Ovary (tissue), 3 donors: ENCODE measurements at regions not wholly inside any gene's neighbourhood (a gene's known extent, or its start where the extent isn't known, plus 50 kb on each side); places are given as distances from the start of the nearest gene placed in this dataset.

Experiments
- EP300 ChIP-seq: sonication (generic); formaldehyde crosslinking; IDR thresholded peaks from one replicate; pipeline ENCODE4 v1.6.1; 2017; ENCODE audit warnings: antibody characterized with exemption
- POLR2A ChIP-seq: fragments of 450-650 bp; IDR thresholded peaks from one replicate; pipeline ENCODE4 v1.6.1; 2017; ENCODE audit warnings: antibody characterized with exemption, mild to moderate bottlenecking, moderate library complexity
- TF ChIP-seq, protein P1 (sequence below), 3 donors: fragments of 450-650 bp in 2 of 3; fragments of 200-600 bp in 1 of 3; IDR thresholded peaks; one replicate each; pipeline versions ENCODE4 v1.5.1 to v1.8.0; 2016 to 2022; ENCODE audit warnings: antibody characterized with exemption in 3 of 3, mild to moderate bottlenecking in 1 of 3
- donor health status: DM: no; HTN: no; CAD: no.

GRCh38 chr14:23877538-23878180 lies 75.9 kb upstream of the DHRS4 start:
- TF ChIP-seq POLR2A, result no peak
- TF ChIP-seq EP300, result no peak
- TF ChIP-seq, protein P1, sequence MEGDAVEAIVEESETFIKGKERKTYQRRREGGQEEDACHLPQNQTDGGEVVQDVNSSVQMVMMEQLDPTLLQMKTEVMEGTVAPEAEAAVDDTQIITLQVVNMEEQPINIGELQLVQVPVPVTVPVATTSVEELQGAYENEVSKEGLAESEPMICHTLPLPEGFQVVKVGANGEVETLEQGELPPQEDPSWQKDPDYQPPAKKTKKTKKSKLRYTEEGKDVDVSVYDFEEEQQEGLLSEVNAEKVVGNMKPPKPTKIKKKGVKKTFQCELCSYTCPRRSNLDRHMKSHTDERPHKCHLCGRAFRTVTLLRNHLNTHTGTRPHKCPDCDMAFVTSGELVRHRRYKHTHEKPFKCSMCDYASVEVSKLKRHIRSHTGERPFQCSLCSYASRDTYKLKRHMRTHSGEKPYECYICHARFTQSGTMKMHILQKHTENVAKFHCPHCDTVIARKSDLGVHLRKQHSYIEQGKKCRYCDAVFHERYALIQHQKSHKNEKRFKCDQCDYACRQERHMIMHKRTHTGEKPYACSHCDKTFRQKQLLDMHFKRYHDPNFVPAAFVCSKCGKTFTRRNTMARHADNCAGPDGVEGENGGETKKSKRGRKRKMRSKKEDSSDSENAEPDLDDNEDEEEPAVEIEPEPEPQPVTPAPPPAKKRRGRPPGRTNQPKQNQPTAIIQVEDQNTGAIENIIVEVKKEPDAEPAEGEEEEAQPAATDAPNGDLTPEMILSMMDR (IDR thresholded peaks at IDR 0.05), result no peak
